GM21390 (cell line): ENCODE measurements at regions not wholly inside any gene's neighbourhood (a gene's known extent, or its start where the extent isn't known, plus 50 kb on each side); places are given as distances from the start of the nearest gene placed in this dataset.
A peak's percentile ranks its signal among the peaks of the same experiment; 100 is the strongest.
"Not testable (repeated sequence)": the region's sequence is repeated elsewhere in the genome, so short reads cannot be mapped to it uniquely, and the experiment has no call there.

Experiments
- ATAC-seq: cut with Tn5 transposase; IDR thresholded peaks from one replicate; pipeline ENCODE4 v1.9.1; 2021; ENCODE audit not compliant: unreplicated experiment

- ATAC-seq = no peak
Measured at GRCh38 chr12:127038761-127039160, 1228.2 kb upstream of the TMEM132C start.

- peak; percentile 94 for ATAC-seq
Measured at GRCh38 chr12:127041985-127042625, 1224.9 kb upstream of the TMEM132C start.

GRCh38 chr12:127043731-127044130 is 1223.2 kb upstream of the TMEM132C start:
- no peak for ATAC-seq

- ATAC-seq = no peak
Measured at GRCh38 chr12:127044836-127045235, 1222.1 kb upstream of the TMEM132C start.

DNA sequence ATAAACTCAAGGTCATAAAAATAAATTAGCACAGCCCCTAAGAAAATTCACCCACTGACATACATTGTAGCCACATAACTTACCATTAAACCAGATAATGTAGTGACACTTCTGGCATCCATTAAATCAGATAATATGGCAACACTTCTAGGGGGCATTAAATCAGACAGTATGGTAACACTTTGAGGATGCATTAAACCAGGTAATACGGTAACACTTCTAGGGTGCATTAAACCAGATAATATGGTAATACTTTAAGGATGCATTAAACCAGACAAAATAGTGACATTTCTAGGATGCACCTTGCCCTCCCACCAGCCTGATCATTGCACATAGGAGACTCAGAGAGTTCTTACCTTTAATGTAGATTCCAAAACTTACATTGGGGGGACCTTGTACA is 1220.5 kb upstream of the TMEM132C start:
- no peak for ATAC-seq

DNA sequence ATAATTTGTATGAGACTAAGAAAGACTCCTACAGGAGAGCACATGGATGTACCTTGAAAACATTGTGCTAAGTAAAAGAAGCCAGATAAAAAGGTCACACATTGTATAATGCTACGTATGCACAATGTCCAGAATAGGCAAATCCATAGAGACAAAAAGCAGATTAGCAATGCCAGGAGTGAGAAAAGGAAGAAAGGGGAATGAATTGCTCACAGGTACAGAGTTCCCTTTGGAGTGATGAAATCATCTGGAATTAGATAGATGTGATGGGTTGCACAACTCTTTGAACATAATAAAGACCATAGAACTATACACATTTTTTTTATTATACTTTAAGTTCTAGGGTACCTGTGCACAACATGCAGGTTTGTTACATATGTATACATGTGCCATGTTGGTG is 1218.9 kb upstream of the TMEM132C start:
- no peak for ATAC-seq

- not testable (repeated sequence) for ATAC-seq
Measured at GRCh38 chr12:127048525-127048924, 1218.4 kb upstream of the TMEM132C start.

DNA sequence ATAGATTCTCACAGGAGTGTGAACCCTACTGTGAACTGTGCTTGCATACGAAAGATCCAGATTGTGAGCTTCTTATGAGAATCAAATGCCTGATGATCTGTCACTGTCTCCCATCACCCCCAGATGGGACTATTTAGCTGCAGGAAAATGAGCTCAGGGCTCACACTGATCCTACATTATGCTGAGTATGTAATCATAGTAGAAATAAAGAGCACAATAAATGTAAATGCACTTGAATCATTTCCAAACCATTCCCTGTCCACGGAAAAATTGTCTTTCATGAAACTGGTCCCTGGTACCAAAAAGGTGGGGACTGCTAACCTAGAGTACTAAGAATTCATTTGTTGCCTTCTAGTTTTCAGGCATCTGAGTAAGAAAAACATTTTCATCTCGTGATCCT is 1215.8 kb upstream of the TMEM132C start:
- no peak for ATAC-seq

DNA sequence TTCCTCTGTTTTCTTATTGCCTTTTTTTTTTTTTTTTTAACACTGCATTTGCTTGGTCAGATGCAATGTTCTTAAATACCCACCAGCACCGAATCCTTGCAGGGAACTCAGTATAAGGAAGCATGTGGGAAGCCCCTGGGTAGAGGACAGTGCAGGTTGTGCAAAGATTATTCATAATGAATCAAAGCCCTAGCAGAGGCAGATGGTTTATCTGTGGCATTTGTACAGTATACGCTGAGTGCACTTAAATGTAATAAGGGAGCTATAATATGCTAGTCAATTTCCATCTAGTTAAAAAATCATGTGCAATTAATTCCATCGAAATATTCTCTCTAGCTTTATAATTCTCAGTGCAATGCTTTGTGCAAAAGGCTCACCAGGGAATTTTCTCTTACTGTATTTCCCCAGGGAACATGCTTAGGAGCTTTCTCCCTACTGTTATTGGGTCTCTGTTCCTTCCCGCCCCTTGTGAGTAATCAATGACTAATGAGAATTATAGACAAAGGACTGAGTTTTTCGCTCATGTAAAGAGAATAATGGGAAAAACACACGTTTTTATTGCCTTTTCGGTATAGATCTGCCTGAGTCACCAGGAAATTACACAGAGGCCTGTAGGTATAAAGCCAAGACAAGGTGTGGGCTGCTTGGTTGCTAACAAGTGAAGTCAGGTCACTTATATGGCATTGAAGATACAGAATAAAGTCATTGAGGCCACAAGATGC is 1214.3 kb upstream of the TMEM132C start:
- ATAC-seq = no peak

DNA sequence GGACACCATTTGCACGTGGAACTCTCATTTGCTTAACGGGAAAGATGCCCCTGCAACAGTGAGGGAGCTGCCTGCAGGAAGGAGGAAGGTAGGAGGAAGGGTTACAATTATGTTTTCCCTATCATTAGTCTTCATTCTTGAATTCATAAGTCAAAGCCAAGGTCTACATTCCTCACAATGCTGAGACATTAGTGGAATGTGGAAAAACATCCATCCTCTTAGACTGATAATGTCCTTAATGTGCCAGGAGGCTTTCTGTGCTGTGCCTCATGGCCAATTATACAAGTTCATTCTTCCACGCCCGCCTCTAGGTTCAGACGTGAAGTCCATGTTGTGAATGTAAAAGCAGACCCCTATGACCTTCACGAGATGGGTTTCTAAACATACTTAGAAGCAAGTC is 1212.4 kb upstream of the TMEM132C start:
- ATAC-seq = no peak

DNA sequence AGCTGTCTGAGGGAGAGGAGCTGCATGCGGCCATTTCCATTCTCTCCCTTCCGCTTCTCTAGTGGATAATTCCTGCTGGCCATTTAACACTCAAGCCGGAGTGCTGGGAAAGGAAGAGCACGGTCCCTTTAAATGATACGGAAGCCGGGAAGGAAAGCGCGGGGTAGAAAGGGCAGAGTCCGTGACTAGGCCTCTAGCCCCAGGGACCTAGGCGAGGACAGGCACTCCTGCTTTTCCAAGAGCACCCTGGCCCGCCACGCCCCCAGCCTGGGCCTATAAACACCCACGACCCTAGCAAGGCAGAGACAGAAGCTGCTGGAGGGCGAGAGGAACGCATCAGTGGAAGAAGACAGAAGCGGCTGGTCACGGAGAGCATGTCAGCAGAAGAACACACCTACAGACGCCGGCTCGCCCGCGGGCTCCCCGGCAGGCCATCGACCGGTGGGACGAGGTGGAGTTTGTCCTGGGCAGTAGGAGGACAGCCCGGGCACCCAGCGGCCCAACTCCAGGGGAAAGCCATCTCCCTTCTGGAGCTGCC is 1206.6 kb upstream of the TMEM132C start:
- ATAC-seq = no peak

- ATAC-seq = no peak
Measured at GRCh38 chr12:127060933-127061332, 1206.0 kb upstream of the TMEM132C start.

GRCh38 chr12:127063339-127064072 is 1203.5 kb upstream of the TMEM132C start:
- no peak for ATAC-seq

DNA sequence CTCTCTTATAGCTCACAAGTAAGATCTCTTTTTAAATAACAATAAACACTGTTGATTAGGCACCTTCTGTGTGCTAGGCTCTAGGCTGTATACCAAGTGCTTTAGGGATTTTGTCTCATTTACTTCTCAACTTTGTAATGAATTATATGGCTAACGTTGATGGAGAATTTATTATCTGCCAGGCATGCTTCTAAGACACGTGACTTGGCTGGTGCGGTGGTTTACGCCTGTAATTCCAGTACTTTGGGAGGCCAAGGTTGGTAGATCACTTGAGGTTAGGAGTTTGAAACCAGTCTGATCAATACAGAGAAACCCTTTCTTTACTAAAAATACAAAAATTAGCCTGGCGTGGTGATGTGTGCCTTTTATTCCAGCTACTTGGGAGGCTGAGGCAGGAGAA is 1202.8 kb upstream of the TMEM132C start:
- no peak for ATAC-seq

DNA sequence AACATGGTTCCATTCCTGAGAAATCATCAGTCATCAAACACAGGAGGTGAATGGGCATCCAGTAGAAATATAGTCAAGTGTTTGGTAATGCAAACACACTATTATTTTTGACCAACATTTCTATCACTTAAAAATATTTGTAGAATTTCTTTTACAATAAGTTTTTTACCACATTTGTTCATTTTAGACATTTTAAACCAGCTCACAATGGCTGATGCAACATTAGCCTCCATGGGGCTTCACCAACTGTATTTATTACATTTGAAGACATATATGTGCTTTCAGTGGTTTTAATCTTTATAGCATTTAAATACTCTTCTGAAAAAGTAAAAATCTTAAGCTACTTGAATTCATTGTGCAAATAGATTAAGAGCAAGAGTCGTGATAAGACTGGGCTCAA is 1201.4 kb upstream of the TMEM132C start:
- ATAC-seq = no peak

- ATAC-seq = no peak
Measured at GRCh38 chr12:127070515-127071157, 1196.3 kb upstream of the TMEM132C start.

DNA sequence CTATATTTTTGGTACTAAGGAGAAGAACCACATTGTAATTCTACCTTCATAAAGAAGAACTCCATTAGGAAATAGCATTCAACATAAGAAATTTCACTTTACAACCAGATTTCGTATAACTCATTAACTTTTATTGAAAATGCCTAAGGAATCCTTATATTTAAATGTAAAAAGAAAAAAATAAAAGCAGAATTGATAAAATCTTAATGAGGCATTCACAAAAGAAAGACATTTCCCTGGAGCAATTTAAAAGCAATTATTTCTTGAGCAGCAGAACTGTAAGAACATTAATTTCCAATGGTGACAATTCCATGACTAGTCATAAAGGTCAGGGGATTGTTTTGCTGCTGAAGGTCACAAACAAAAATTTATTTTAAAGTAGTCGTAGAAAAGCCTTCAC is 1192.8 kb upstream of the TMEM132C start:
- no peak for ATAC-seq

DNA sequence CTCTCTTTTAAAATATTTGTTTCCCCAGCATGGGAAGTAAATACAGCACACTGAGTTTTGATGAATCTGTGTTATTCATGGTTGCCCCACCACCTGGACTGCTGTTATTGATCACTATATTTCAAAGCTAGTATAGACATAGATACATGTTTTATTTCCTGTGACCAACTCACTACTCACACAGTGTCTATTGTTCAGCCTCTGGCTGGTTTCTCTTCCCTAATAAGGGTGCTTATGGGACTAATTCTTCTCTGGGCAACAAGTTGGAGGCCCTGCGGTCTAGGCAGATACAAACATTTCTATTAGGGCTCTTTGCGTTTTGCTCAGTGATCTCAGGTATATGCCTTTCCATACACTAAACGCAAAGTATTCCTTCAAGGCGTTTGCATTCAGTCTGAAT is 1191.0 kb upstream of the TMEM132C start:
- ATAC-seq = no peak

DNA sequence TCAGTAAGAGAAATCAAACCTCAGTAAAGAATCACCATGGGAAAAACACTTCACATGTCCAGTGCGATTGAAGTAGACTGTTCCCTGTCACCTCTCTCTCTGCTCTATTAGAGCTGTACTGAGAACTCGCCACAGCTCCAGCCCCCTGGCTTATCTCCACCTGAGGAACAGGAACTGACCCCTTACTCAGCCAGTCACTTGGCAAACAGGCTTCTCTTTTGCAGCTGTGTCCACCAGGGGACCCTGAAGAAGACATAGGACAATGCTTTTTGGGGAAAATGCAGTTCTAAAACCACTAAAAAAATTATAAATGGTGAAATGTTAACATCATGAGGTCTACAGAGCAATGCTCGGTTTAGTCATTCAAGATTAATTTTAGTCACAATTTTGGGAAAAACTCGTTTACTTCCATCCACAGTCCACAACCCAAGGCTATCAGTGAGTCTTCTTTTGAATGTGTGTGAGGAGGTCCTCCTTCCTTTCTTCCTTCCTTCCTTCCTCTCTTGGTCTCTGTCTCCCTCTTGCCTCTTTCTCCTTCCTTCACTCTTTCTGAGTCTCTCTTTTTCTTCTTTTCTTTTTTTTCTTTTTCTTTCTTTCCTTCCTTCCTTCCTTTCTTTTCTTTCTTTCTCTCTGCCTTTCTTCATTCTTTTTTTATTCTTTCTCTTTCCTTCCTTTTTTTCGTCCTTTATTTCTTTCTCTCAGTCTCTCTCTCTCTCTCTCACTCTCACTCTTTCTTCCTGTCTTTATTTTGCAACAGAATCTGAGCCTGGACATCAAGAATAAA is 1189.5 kb upstream of the TMEM132C start:
- no peak for ATAC-seq

DNA sequence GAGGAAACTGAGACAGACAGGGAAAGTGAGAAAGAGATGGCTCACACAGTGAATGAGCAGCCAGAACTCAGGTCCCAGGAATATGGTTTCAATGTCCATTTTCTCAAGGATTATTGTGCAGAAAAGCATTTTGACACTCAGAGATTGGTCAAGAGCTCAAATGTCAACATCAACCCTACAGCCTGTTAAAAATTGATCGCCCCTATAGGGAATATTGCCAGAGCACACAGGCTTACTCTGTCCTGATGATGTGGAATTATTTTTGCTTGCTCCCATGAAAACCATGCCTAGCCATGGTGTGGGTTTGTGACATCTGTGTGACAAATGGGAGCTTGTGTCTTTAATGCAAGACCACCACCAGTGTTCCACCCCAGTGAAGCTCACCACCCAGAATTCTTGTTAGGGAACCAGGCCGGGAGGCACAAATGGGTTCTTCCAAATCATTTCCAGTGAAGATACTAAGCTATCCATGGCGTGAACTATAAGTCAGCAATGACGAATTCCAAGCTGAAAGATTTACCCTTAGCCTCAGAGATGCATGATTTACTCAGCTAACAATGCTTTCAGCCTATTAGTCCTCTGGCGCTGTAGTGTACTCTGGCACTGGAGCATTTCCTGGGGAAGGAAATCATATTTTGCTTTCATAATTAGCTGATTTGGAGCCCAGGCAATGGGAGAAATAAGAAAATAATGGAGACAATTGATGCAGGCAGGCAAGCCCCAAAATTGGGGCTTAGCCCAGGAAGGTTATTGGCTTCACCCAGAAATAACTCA is 1188.2 kb upstream of the TMEM132C start:
- no peak for ATAC-seq
